ENCODE measurements at regions not wholly inside any gene's neighbourhood (a gene's known extent, or its start where the extent isn't known, plus 50 kb on each side); places are given as distances from the start of the nearest gene placed in this dataset.

- DNase-seq (ENCODE audit: insufficient read length, low spot score) (no peak), FAIRE-seq (no peak)
- TF ChIP-seq POLR2A (IDR thresholded peaks at IDR 0.05; ENCODE audit: low read depth, low read length) = no peak
Observed at GRCh38 chr4:100970414-100970813, 376.9 kb downstream of the PPP3CA start.

GRCh38 chr4:100969925-100970324, 377.4 kb downstream of the PPP3CA start:
- TF ChIP-seq POLR2A (IDR thresholded peaks at IDR 0.05; ENCODE audit: low read depth, low read length) = no peak
- FAIRE-seq = no peak
- DNase-seq (ENCODE audit: insufficient read length, low spot score) = no peak

GRCh38 chr4:100968046-100968445, 379.3 kb downstream of the PPP3CA start:
- FAIRE-seq = no peak

GRCh38 chr4:100963627-100964026, 383.7 kb downstream of the PPP3CA start:
- no peak for FAIRE-seq
- TF ChIP-seq POLR2A (IDR thresholded peaks at IDR 0.05; ENCODE audit: low read depth, low read length) = no peak
- no peak for DNase-seq (ENCODE audit: insufficient read length, low spot score)

More at GRCh38 chr4:100968046-100968445, 379.3 kb downstream of the PPP3CA start:
- DNase-seq (ENCODE audit: insufficient read length, low spot score) = no peak
- no peak for TF ChIP-seq POLR2A (IDR thresholded peaks at IDR 0.05; ENCODE audit: low read depth, low read length)

- FAIRE-seq = no peak
- no peak for TF ChIP-seq POLR2A (IDR thresholded peaks at IDR 0.05; ENCODE audit: low read depth, low read length)
- no peak for DNase-seq (ENCODE audit: insufficient read length, low spot score)
Observed at GRCh38 chr4:100962698-100963097, 384.6 kb downstream of the PPP3CA start.

- no peak for DNase-seq (ENCODE audit: insufficient read length, low spot score)
- no peak for TF ChIP-seq POLR2A (IDR thresholded peaks at IDR 0.05; ENCODE audit: low read depth, low read length)
Observed at GRCh38 chr4:100960232-100960631, 387.1 kb downstream of the PPP3CA start.

GRCh38 chr4:100954046-100954445, 393.3 kb downstream of the PPP3CA start:
- no peak for TF ChIP-seq POLR2A (IDR thresholded peaks at IDR 0.05; ENCODE audit: low read depth, low read length)
- FAIRE-seq = no peak
- DNase-seq (ENCODE audit: insufficient read length, low spot score) = no peak

More at GRCh38 chr4:100960232-100960631, 387.1 kb downstream of the PPP3CA start:
- no peak for FAIRE-seq

GRCh38 chr4:100953616-100954015, 393.7 kb downstream of the PPP3CA start:
- DNase-seq (ENCODE audit: insufficient read length, low spot score) (no peak), FAIRE-seq (no peak)
- no peak for TF ChIP-seq POLR2A (IDR thresholded peaks at IDR 0.05; ENCODE audit: low read depth, low read length)

- no peak for TF ChIP-seq POLR2A (IDR thresholded peaks at IDR 0.05; ENCODE audit: low read depth, low read length)
- no peak for DNase-seq (ENCODE audit: insufficient read length, low spot score)
- no peak for FAIRE-seq
Observed at GRCh38 chr4:100952590-100952989, 394.7 kb downstream of the PPP3CA start.

- DNase-seq (ENCODE audit: insufficient read length, low spot score) = no peak
- FAIRE-seq = no peak
- TF ChIP-seq POLR2A (IDR thresholded peaks at IDR 0.05; ENCODE audit: low read depth, low read length) = no peak
Observed at GRCh38 chr4:100949350-100949935, 397.9 kb downstream of the PPP3CA start.

- no peak for TF ChIP-seq POLR2A (IDR thresholded peaks at IDR 0.05; ENCODE audit: low read depth, low read length)
- FAIRE-seq (no peak), DNase-seq (ENCODE audit: insufficient read length, low spot score) (no peak)
Observed at GRCh38 chr4:100948911-100949310, 398.4 kb downstream of the PPP3CA start.

- no peak for TF ChIP-seq POLR2A (IDR thresholded peaks at IDR 0.05; ENCODE audit: low read depth, low read length)
- no peak for FAIRE-seq
- no peak for DNase-seq (ENCODE audit: insufficient read length, low spot score)
Observed at GRCh38 chr4:100945789-100946188, 401.5 kb downstream of the PPP3CA start.

GRCh38 chr4:100938698-100939097, 408.6 kb downstream of the PPP3CA start:
- FAIRE-seq (no peak), DNase-seq (ENCODE audit: insufficient read length, low spot score) (no peak)
- TF ChIP-seq POLR2A (IDR thresholded peaks at IDR 0.05; ENCODE audit: low read depth, low read length) = no peak

GRCh38 chr4:100936661-100937375, 410.5 kb downstream of the PPP3CA start:
- FAIRE-seq (no peak), DNase-seq (ENCODE audit: insufficient read length, low spot score) (no peak)
- no peak for TF ChIP-seq POLR2A (IDR thresholded peaks at IDR 0.05; ENCODE audit: low read depth, low read length)

- FAIRE-seq = no peak
- DNase-seq (ENCODE audit: insufficient read length, low spot score) = no peak
- TF ChIP-seq POLR2A (IDR thresholded peaks at IDR 0.05; ENCODE audit: low read depth, low read length) = no peak
Observed at GRCh38 chr4:100935090-100935489, 412.2 kb downstream of the PPP3CA start.

All from H54 (cell line).